Cardiac muscle cell (in vitro differentiated cells and primary cell): ENCODE measurements at regions not wholly inside any gene's neighbourhood (a gene's known extent, or its start where the extent isn't known, plus 50 kb on each side); places are given as distances from the start of the nearest gene placed in this dataset.

ENCODE experiments used
- DNase-seq, 2 donors: peaks; one replicate each; pipeline versions ENCODE4 v3.0.0 to v3.0.0-alpha.2; 2010 to 2017; ENCODE audit warnings: low read depth in 1 of 2, low spot score in 1 of 2
- H3K27ac ChIP-seq: fragments of 200-600 bp; sonication (generic); 2 replicates; pipeline ENCODE4 v1.5.1; 2016
- H3K27me3 ChIP-seq: fragments of 200-600 bp; sonication (generic); 2 replicates; pipeline ENCODE4 v1.6.0; 2016; ENCODE audit warnings: control low read depth
- H3K36me3 ChIP-seq: fragments of 200-600 bp; sonication (generic); 2 replicates; pipeline ENCODE4 v1.5.1; 2016; ENCODE audit warnings: control low read depth
- H3K4me1 ChIP-seq: fragments of 200-600 bp; sonication (generic); 2 replicates; pipeline ENCODE4 v1.8.1; 2017; ENCODE audit warnings: low read depth, mild to moderate bottlenecking, mixed run types
- H3K4me3 ChIP-seq: fragments of 200-600 bp; sonication (generic); 2 replicates; pipeline ENCODE4 v1.5.1; 2016; ENCODE audit warnings: mild to moderate bottlenecking
- H3K9me3 ChIP-seq: fragments of 200-600 bp; sonication (generic); 2 replicates; pipeline ENCODE4 v1.5.1; 2017; ENCODE audit warnings: low read depth, mild to moderate bottlenecking, control low read depth
- TF ChIP-seq, protein P1 (sequence below): IDR thresholded peaks from 2 replicates; pipeline ENCODE4 v1.5.1; 2012; ENCODE audit warnings: low read depth, mild to moderate bottlenecking, low read length

DNA sequence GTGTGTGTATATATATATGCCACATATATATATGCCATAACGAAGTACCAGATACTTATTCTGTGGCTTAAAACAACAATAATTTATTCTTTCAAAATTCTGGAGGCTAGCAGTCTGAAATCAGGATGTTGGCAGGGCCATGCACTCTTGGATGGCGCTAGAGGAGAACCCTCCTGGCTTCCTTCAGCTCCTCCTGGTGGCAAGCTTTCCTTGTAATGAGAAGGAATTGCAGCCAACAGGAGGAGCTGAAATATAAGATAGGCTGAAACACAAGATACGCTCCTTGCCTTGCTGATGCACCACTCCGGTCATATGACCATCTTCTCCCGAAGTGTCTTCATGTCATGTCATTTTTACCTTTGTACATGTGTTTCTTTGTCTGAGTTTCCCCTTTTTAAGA lies 368.1 kb upstream of the CTNND2 start:
- no peak overlapping the region for H3K27ac ChIP-seq
- H3K9me3 ChIP-seq, result no peaks in the 10 kb centered on the region
- H3K36me3 ChIP-seq, result no peaks in the 10 kb centered on the region
- DNase-seq, result peak in 1 of 2 donors; percentile 2
- no peak overlapping the region for H3K4me3 ChIP-seq
- no peaks in the 10 kb centered on the region for H3K4me1 ChIP-seq
- TF ChIP-seq, protein P1, sequence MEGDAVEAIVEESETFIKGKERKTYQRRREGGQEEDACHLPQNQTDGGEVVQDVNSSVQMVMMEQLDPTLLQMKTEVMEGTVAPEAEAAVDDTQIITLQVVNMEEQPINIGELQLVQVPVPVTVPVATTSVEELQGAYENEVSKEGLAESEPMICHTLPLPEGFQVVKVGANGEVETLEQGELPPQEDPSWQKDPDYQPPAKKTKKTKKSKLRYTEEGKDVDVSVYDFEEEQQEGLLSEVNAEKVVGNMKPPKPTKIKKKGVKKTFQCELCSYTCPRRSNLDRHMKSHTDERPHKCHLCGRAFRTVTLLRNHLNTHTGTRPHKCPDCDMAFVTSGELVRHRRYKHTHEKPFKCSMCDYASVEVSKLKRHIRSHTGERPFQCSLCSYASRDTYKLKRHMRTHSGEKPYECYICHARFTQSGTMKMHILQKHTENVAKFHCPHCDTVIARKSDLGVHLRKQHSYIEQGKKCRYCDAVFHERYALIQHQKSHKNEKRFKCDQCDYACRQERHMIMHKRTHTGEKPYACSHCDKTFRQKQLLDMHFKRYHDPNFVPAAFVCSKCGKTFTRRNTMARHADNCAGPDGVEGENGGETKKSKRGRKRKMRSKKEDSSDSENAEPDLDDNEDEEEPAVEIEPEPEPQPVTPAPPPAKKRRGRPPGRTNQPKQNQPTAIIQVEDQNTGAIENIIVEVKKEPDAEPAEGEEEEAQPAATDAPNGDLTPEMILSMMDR, result no peak
- no peaks in the 10 kb centered on the region for H3K27me3 ChIP-seq

DNA sequence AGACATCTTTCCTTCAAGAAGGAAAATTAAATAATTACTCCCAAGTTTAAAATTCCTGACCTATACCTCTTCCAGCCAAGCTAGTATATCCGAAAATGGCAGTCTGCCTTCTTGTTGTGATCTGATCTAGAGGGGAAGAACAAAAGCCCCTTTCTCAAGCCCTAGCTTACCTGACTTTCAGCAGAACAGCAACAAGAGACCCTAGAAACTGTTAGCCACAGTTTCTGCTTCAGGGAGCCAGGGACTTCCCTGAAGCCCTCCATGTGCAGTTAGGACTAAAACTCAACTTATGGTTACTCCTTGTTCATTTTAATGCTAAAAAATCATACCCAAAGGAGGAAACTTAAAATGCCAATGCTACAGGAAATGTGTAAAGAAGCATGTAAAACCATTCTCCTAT lies 366.7 kb upstream of the CTNND2 start:
- Histone ChIP-seq H3K36me3 (no peaks in the 10 kb centered on the region), H3K4me3 (no peak overlapping the region), H3K4me1 (no peaks in the 10 kb centered on the region), H3K27me3 (no peaks in the 10 kb centered on the region), H3K9me3 (no peaks in the 10 kb centered on the region), H3K27ac (no peak overlapping the region)
- no peak for DNase-seq
- TF ChIP-seq, protein P1, result no peak

DNA sequence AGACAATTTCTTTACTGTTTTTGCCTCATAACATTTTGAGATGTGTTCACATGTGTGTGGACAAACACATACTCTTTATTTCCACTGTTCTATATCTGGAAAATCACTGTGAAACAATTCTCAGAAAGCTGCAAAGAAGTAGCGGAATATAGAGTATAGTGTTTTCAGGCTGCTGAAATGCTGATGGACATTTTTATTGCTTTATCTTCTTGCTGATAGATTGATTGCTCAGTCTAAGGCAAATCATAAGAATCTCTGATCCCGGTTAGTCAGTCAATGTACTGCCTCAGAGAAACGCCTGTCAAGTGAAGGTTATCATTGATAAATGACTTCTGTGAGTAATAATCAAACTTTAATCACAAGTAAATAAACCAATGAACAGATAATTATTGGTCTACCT lies 364.9 kb upstream of the CTNND2 start:
- H3K4me3 ChIP-seq, result no peak overlapping the region
- no peaks in the 10 kb centered on the region for H3K27me3 ChIP-seq
- TF ChIP-seq, protein P1, result no peak

DNA sequence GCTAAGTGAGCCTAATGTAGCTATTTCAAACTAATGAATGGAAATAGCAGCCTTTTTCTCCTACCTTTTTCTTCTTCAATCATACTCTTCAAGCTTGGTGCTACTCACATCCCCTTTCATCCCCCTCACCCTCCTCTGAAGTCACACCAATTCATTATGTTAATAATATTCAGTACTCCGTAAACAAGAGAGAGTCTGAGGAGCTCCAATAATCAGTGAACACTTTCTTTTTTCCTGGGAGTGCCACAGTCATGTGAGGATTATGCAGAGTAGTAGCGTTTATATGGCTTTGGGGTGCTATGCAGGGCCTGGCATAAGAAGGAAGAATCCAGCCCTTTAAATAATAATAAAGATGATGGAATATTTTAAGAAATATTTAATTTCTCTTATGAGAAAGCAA lies 354.3 kb upstream of the CTNND2 start:
- Histone ChIP-seq H3K4me1 (no peaks in the 10 kb centered on the region), H3K9me3 (no peaks in the 10 kb centered on the region), H3K36me3 (no peaks in the 10 kb centered on the region), H3K27me3 (no peaks in the 10 kb centered on the region), H3K27ac (no peak overlapping the region), H3K4me3 (no peak overlapping the region)
- DNase-seq, result no peak
- TF ChIP-seq, protein P1, result no peak

More for the DNA sequence above, 364.9 kb upstream of the CTNND2 start:
- Histone ChIP-seq H3K9me3 (no peaks in the 10 kb centered on the region), H3K36me3 (no peaks in the 10 kb centered on the region), H3K27ac (no peak overlapping the region), H3K4me1 (no peaks in the 10 kb centered on the region)
- no peak for DNase-seq

- TF ChIP-seq, protein P1, result no peak
- Histone ChIP-seq H3K36me3 (no peaks in the 10 kb centered on the region), H3K9me3 (no peaks in the 10 kb centered on the region), H3K27ac (no peak overlapping the region), H3K4me1 (no peaks in the 10 kb centered on the region), H3K4me3 (no peak overlapping the region), H3K27me3 (no peaks in the 10 kb centered on the region)
- DNase-seq, result no peak
Measured at GRCh38 chr5:12250454-12250853, 346.2 kb upstream of the CTNND2 start.

- Histone ChIP-seq H3K4me3 (no peak overlapping the region), H3K36me3 (no peaks in the 10 kb centered on the region), H3K27ac (no peak overlapping the region), H3K9me3 (no peaks in the 10 kb centered on the region), H3K4me1 (no peaks in the 10 kb centered on the region), H3K27me3 (no peaks in the 10 kb centered on the region)
- no peak for DNase-seq
- TF ChIP-seq, protein P1, result no peak
Measured at GRCh38 chr5:12248831-12249230, 344.6 kb upstream of the CTNND2 start.
